ENCODE measurements at regions not wholly inside any gene's neighbourhood (a gene's known extent, or its start where the extent isn't known, plus 50 kb on each side); places are given as distances from the start of the nearest gene placed in this dataset.

- TF ChIP-seq CTCF (IDR thresholded peaks at IDR 0.05; ENCODE audit: low read depth, low read length) (no peak), POLR2A (IDR thresholded peaks at IDR 0.05; ENCODE audit: extremely low read depth, insufficient read length) (no peak)
These were observed 61.7 kb upstream of the VRK1 start for GRCh38 chr14:96735526-96735925.
